B cell (primary cell): ENCODE measurements at regions not wholly inside any gene's neighbourhood (a gene's known extent, or its start where the extent isn't known, plus 50 kb on each side); places are given as distances from the start of the nearest gene placed in this dataset.

Experiments used
- ATAC-seq: fragments of 200-7000 bp; cut with Tn5 transposase; one replicate; pipeline ENCODE4 v1.10.0; 2021; ENCODE audit warnings: low read depth, mild to moderate bottlenecking, moderate number of reproducible peaks, moderate library complexity
- CTCF ChIA-PET: fragments of 350-600 bp; sonication (Branson Sonifier 250); formaldehyde crosslinking; loops from one replicate; lab custom pipeline; 2021; ENCODE audit warnings: antibody characterized with exemption, inconsistent platforms; lab: Charles Lee
- POLR2A ChIA-PET: fragments of 350-600 bp; sonication (Branson Sonifier 250); formaldehyde crosslinking; loops from one replicate; lab custom pipeline; 2021; ENCODE audit warnings: antibody characterized with exemption; lab: Charles Lee
- DNase-seq: peaks from one replicate; pipeline ENCODE4 v3.0.0; 2013
- H2AFZ ChIP-seq: 2 replicates; pipeline ENCODE4 v1.6.1; 2012; ENCODE audit warnings: mild to moderate bottlenecking, low read depth, low read length; ENCODE audit not compliant: insufficient read depth, poor library complexity, severe bottlenecking
- H3K27ac ChIP-seq, 2 donors: 1 replicate in 1 of 2; 2 replicates in 1 of 2; pipeline ENCODE4 v1.5.1; 2012 to 2013; ENCODE audit warnings: low read length in 2 of 2, mild to moderate bottlenecking in 2 of 2, moderate library complexity in 1 of 2
- H3K27me3 ChIP-seq, 4 experiments: fragments of 200-600 bp in 1 of 4; sonication (generic) in 1 of 4; replicated peaks in 1 of 4; 1 replicate in 2 of 4; 2 replicates in 2 of 4; pipeline versions ENCODE4 v1.6.1 to v1.7.0; 2013 to 2016; ENCODE audit warnings: low read length in 3 of 4, mild to moderate bottlenecking in 2 of 4, mixed read lengths in 1 of 4, moderate library complexity in 1 of 4; ENCODE audit not compliant: insufficient read depth in 4 of 4, control insufficient read depth in 3 of 4; ENCODE audit errors: control extremely low read depth in 1 of 4
- H3K36me3 ChIP-seq, 2 experiments: replicated peaks in 1 of 2; 1 replicate in 1 of 2; 2 replicates in 1 of 2; pipeline versions ENCODE4 v1.6.1 to v1.7.1; 2013; ENCODE audit warnings: low read length in 1 of 2; ENCODE audit not compliant: insufficient read depth in 2 of 2, control insufficient read depth in 1 of 2; ENCODE audit errors: control extremely low read depth in 1 of 2, extremely low read depth in 1 of 2
- H3K4me1 ChIP-seq, 2 donors: fragments of 200-600 bp in 1 of 2; sonication (generic) in 1 of 2; 1 replicate in 1 of 2; 2 replicates in 1 of 2; pipeline versions ENCODE4 v1.5.1 to v1.6.1; 2013 to 2017; ENCODE audit warnings: low read length in 2 of 2; ENCODE audit not compliant: control insufficient read depth in 2 of 2, insufficient read depth in 2 of 2
- H3K4me2 ChIP-seq: replicated peaks from 2 replicates; pipeline ENCODE3; 2012; ENCODE audit warnings: mild to moderate bottlenecking, low read depth, low read length; ENCODE audit not compliant: poor library complexity, severe bottlenecking
- H3K4me3 ChIP-seq, 5 experiments: fragments of 200-600 bp in 1 of 5; sonication (generic) in 1 of 5; 1 replicate in 3 of 5; 2 replicates in 2 of 5; pipeline versions ENCODE4 v1.5.1 to v1.7.0; 2011 to 2016; ENCODE audit warnings: low read length in 4 of 5, mild to moderate bottlenecking in 4 of 5, low read depth in 2 of 5, control low read depth in 1 of 5, moderate library complexity in 1 of 5; ENCODE audit not compliant: insufficient read depth in 1 of 5; ENCODE audit errors: control extremely low read depth in 1 of 5, extremely low read depth in 1 of 5
- H3K79me2 ChIP-seq: fragments of 200-600 bp; sonication (generic); one replicate; pipeline ENCODE4 v1.6.0; 2016; ENCODE audit warnings: low read length; ENCODE audit not compliant: control insufficient read depth, insufficient read depth
- H3K9ac ChIP-seq: fragments of 200-600 bp; sonication (generic); 2 replicates; pipeline ENCODE4 v1.6.1; 2017; ENCODE audit warnings: mild to moderate bottlenecking, low read length, moderate library complexity
- H3K9me3 ChIP-seq, 3 donors: one replicate each; pipeline versions ENCODE4 v1.6.1 to v1.7.1; 2013; ENCODE audit warnings: low read length in 2 of 3; ENCODE audit not compliant: control insufficient read depth in 2 of 3, insufficient read depth in 1 of 3; ENCODE audit errors: control extremely low read depth in 1 of 3
- H4K20me1 ChIP-seq: 2 replicates; pipeline ENCODE4 v1.6.0; 2012; ENCODE audit warnings: mild to moderate bottlenecking, low read length; ENCODE audit not compliant: insufficient read depth, control insufficient read depth, poor library complexity, severe bottlenecking
- H3K27ac Mint-ChIP-seq: one replicate; pipeline ENCODE4 v1.8.0; 2021; ENCODE audit warnings: mixed read lengths
- H3K27me3 Mint-ChIP-seq: one replicate; pipeline ENCODE4 v1.8.0; 2021; ENCODE audit warnings: mixed read lengths
- H3K4me1 Mint-ChIP-seq: one replicate; pipeline ENCODE4 v1.8.0; 2021; ENCODE audit warnings: mixed read lengths
- H3K4me3 Mint-ChIP-seq: one replicate; pipeline ENCODE4 v1.8.0; 2021; ENCODE audit warnings: mixed read lengths
- H3K9me3 Mint-ChIP-seq: one replicate; pipeline ENCODE4 v1.8.0; 2022; ENCODE audit warnings: mixed read lengths; ENCODE audit not compliant: insufficient read depth
- CTCF ChIP-seq: fragments of 200-600 bp; IDR thresholded peaks from one replicate; pipeline ENCODE4 v1.8.0; 2022; ENCODE audit warnings: antibody characterized with exemption, mild to moderate bottlenecking
- EZH2 ChIP-seq: IDR thresholded peaks from 2 replicates; pipeline ENCODE4 v1.6.1; 2012; ENCODE audit warnings: borderline replicate concordance, low read depth, mild to moderate bottlenecking, moderate library complexity, low read length; ENCODE audit not compliant: insufficient read depth, poor library complexity, severe bottlenecking
- WGBS: methylation state at CpG from one replicate; pipeline ENCODE4 v1.1.5; 2013; ENCODE audit warnings: missing lambda C conversion rate; ENCODE audit not compliant: insufficient coverage; 5-methylcytosine and 5-hydroxymethylcytosine counted together
- intact Hi-C: fragments of 100-400 bp; cut with micrococcal nuclease; formaldehyde crosslinking; loops from one replicate; pipeline ENCODE4 v1.10.0; 2022

DNA sequence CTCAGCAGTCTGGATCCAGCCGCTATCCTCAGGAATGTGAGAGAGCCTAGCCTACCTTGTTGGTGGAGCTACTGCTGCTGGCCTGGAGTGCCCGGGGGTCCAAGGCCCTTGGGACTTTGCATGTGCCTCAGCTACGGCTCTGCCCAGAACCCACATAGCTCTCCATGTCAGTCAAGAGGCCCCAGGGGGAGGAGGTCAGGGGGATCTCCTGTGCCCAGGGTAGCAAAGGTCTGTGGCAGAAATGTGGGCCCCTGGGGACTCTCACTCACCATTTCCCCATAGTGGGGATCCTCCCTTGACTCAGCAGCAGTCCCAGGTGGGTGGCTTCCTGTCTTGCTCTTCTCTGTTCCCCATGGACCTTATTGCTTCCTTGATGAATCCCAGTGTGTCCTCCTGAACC, 342.7 kb upstream of the CHAC2 start:
- no peaks in the 10 kb centered on the region for H3K36me3 ChIP-seq
- no peaks in the 10 kb centered on the region for H3K27me3 ChIP-seq
- H3K79me2 ChIP-seq, result no peaks in the 10 kb centered on the region
- ChIA-PET CTCF (no interaction called here), POLR2A (no interaction called here)
- no peak overlapping the region for H3K4me2 ChIP-seq
- Mint-ChIP-seq H3K4me1 (peaks cover 3% of the 10 kb centered on the region), H3K27ac (no peak overlapping the region), H3K27me3 (no peaks in the 10 kb centered on the region), H3K9me3 (no peaks in the 10 kb centered on the region), H3K4me3 (no peak overlapping the region)
- no peaks in the 10 kb centered on the region for H3K4me1 ChIP-seq
- no peak overlapping the region for H3K27ac ChIP-seq
- H2AFZ ChIP-seq, result no peak overlapping the region
- intact Hi-C loops, result no loop called here
- TF ChIP-seq CTCF, result no peak
- TF ChIP-seq EZH2, result no peak
- ATAC-seq, result no peak
- no peak for DNase-seq
- H4K20me1 ChIP-seq, result no peaks in the 10 kb centered on the region
- H3K4me3 ChIP-seq, result no peak overlapping the region
- peaks cover 0 to 13% (median 0%) of the 10 kb centered on the region in 3 donors for H3K9me3 ChIP-seq
- H3K9ac ChIP-seq, result no peak overlapping the region
- 54% methylated on average over 3 of the region's 3 CpGs for WGBS

DNA sequence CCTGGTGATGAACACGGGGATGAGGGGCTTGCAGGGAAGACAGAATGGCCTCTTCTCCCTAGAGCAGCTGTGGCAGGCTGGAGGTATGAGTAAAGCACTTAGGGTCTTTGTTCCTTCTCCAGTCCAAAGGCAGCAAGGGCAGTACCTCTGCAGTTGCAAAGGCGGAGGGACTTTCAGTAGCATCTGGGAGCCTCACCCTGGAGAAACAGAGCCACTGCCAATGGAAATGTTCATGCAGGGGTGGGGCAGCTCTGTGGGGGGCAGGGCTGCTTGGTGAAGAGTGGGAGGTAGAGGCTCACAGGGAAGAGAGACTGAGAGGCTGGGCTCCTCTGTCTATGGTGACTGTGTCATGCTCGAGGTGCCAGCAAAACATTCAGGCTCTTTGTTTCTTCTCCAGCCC, 344.1 kb upstream of the CHAC2 start:
- CTCF ChIA-PET, result no interaction called here

More for the DNA sequence above, 344.1 kb upstream of the CHAC2 start:
- Histone ChIP-seq H3K9ac (no peak overlapping the region), H2AFZ (no peak overlapping the region), H3K36me3 (no peaks in the 10 kb centered on the region), H3K27me3 (no peaks in the 10 kb centered on the region), H3K4me3 (no peak overlapping the region), H3K4me2 (no peak overlapping the region), H3K9me3 (peaks cover 0 to 13% (median 0%) of the 10 kb centered on the region in 3 donors), H3K27ac (no peak overlapping the region), H3K79me2 (no peaks in the 10 kb centered on the region), H3K4me1 (no peaks in the 10 kb centered on the region), H4K20me1 (no peaks in the 10 kb centered on the region)
- Mint-ChIP-seq H3K4me1 (peaks cover 3% of the 10 kb centered on the region), H3K4me3 (no peak overlapping the region), H3K27me3 (no peaks in the 10 kb centered on the region), H3K27ac (no peak overlapping the region), H3K9me3 (no peaks in the 10 kb centered on the region)
- TF ChIP-seq EZH2 (no peak), CTCF (no peak)
- WGBS, result 91% methylated on average over 3 of the region's 3 CpGs
- ATAC-seq (no peak), DNase-seq (no peak)
- intact Hi-C loops, result no loop called here
- POLR2A ChIA-PET, result no interaction called here
